ENCODE measurements at regions not wholly inside any gene's neighbourhood (a gene's known extent, or its start where the extent isn't known, plus 50 kb on each side); places are given as distances from the start of the nearest gene placed in this dataset.

- H3K27ac ChIP-seq: no peak overlapping the region
- no peak overlapping the region for H3K4me3 ChIP-seq
- no peaks in the 10 kb centered on the region for H3K9me3 ChIP-seq
- ATAC-seq (ENCODE audit: insufficient number of reproducible peaks, low FRiP score, low read depth) (no peak), DNase-seq (ENCODE audit: low spot score) (no peak)
- no peak for TF ChIP-seq CTCF (IDR thresholded peaks at IDR 0.05)
- H3K4me1 ChIP-seq (ENCODE audit: control insufficient read depth in 1 of 2, low read depth in 2 of 2): no peaks in the 10 kb centered on the region
- H3K27me3 ChIP-seq (replicated peaks; ENCODE audit: insufficient read depth): no peaks in the 10 kb centered on the region
- H3K36me3 ChIP-seq: no peaks in the 10 kb centered on the region
Measured at GRCh38 chr4:36704289-36704688, 422.9 kb downstream of the DTHD1 start.

GRCh38 chr4:36709991-36710390 is 428.6 kb downstream of the DTHD1 start:
- DNase-seq (ENCODE audit: low spot score): no peak
- Histone ChIP-seq H3K4me3 (no peak overlapping the region), H3K27me3 (replicated peaks; ENCODE audit: insufficient read depth) (no peaks in the 10 kb centered on the region), H3K9me3 (no peaks in the 10 kb centered on the region), H3K36me3 (no peaks in the 10 kb centered on the region), H3K27ac (no peak overlapping the region), H3K4me1 (ENCODE audit: control insufficient read depth in 1 of 2, low read depth in 2 of 2) (no peaks in the 10 kb centered on the region)
- TF ChIP-seq CTCF (IDR thresholded peaks at IDR 0.05): no peak
- ATAC-seq (ENCODE audit: insufficient number of reproducible peaks, low FRiP score, low read depth): no peak

GRCh38 chr4:36712013-36712412 is 430.6 kb downstream of the DTHD1 start:
- Histone ChIP-seq H3K9me3 (no peaks in the 10 kb centered on the region), H3K4me3 (no peak overlapping the region), H3K4me1 (ENCODE audit: control insufficient read depth in 1 of 2, low read depth in 2 of 2) (no peaks in the 10 kb centered on the region), H3K27me3 (replicated peaks; ENCODE audit: insufficient read depth) (no peaks in the 10 kb centered on the region), H3K27ac (no peak overlapping the region), H3K36me3 (no peaks in the 10 kb centered on the region)
- ATAC-seq (ENCODE audit: insufficient number of reproducible peaks, low FRiP score, low read depth) (no peak), DNase-seq (ENCODE audit: low spot score) (no peak)
- no peak for TF ChIP-seq CTCF (IDR thresholded peaks at IDR 0.05)

DNA sequence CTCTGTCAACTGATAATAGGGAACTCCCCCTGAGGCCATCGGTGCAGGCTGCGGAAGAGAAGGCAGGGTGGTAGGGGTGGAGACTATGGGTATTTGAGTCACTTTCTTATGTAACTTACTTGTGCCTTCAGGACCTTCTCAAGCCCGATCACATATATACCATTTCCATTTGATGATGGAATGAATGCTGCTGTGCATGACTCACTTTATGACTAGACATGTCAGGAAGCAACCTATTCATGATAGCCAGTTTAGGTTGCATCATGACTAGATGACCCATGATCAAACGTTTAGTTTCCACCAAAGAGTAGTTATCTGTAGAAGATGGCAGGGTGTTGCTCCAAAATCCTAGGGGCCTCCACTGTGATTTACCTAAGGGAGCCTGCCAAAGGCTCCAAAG is 435.5 kb downstream of the DTHD1 start:
- TF ChIP-seq CTCF (IDR thresholded peaks at IDR 0.05): no peak
- no peak overlapping the region for H3K4me3 ChIP-seq
- H3K36me3 ChIP-seq: no peaks in the 10 kb centered on the region
- no peaks in the 10 kb centered on the region for H3K4me1 ChIP-seq (ENCODE audit: control insufficient read depth in 1 of 2, low read depth in 2 of 2)
- H3K27ac ChIP-seq: no peak overlapping the region
- no peaks in the 10 kb centered on the region for H3K9me3 ChIP-seq
- ATAC-seq (ENCODE audit: insufficient number of reproducible peaks, low FRiP score, low read depth): no peak
- H3K27me3 ChIP-seq (replicated peaks; ENCODE audit: insufficient read depth): no peaks in the 10 kb centered on the region
- DNase-seq (ENCODE audit: low spot score): no peak

DNA sequence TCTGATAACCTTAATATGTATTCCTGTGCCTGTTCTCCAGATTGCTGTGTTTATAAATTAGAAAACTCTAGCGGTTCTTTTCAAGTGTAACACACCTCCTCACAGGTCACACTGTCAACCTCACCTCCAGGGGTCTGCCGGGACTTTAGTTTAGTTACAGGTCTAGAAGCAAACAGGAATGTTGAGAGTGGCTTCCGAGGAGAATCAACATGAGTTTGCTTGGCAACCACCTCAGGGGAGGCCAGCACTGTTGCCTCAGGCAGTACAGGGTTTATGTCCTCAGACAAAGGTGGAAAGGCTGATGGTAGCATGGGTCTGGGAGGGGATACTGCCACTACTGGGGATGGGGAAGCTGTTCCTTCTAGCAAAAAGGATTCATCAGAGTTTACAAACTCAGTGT is 438.0 kb downstream of the DTHD1 start:
- Histone ChIP-seq H3K27me3 (replicated peaks; ENCODE audit: insufficient read depth) (no peaks in the 10 kb centered on the region), H3K9me3 (no peaks in the 10 kb centered on the region), H3K4me1 (ENCODE audit: control insufficient read depth in 1 of 2, low read depth in 2 of 2) (no peaks in the 10 kb centered on the region), H3K36me3 (no peaks in the 10 kb centered on the region), H3K27ac (no peak overlapping the region), H3K4me3 (no peak overlapping the region)
- no peak for ATAC-seq (ENCODE audit: insufficient number of reproducible peaks, low FRiP score, low read depth)
- DNase-seq (ENCODE audit: low spot score): no peak
- no peak for TF ChIP-seq CTCF (IDR thresholded peaks at IDR 0.05)
